BLaER1 treated with 17β-estradiol and CSF1 and Interleukin-3, amounts not matched to agents 10 nM and 100 nM (cell line): ENCODE measurements at regions not wholly inside any gene's neighbourhood (a gene's known extent, or its start where the extent isn't known, plus 50 kb on each side); places are given as distances from the start of the nearest gene placed in this dataset.

Source experiments
- H3K27ac ChIP-seq, 11 experiments: shearing (Covaris generic); formaldehyde crosslinking; 2 replicates each; pipeline ENCODE4 v1.8.1; 2022
- H3K27me3 ChIP-seq, 11 experiments: shearing (Covaris generic); formaldehyde crosslinking; 2 replicates each; pipeline ENCODE4 v1.8.1; 2022
- H3K36me3 ChIP-seq, 11 experiments: shearing (Covaris generic); formaldehyde crosslinking; 2 replicates each; pipeline ENCODE4 v1.8.1; 2022
- H3K4me1 ChIP-seq, 10 experiments: shearing (Covaris generic); formaldehyde crosslinking; 2 replicates each; pipeline ENCODE4 v1.8.1; 2022
- H3K4me2 ChIP-seq, 11 experiments: shearing (Covaris generic); formaldehyde crosslinking; 2 replicates each; pipeline ENCODE4 v1.8.1; 2022
- H3K4me3 ChIP-seq, 10 experiments: shearing (Covaris generic); formaldehyde crosslinking; 2 replicates each; pipeline ENCODE4 v1.8.1; 2022
- H3K9ac ChIP-seq, 11 experiments: shearing (Covaris generic); formaldehyde crosslinking; 2 replicates each; pipeline ENCODE4 v1.8.1; 2022
- H3K9me3 ChIP-seq, 11 experiments: shearing (Covaris generic); formaldehyde crosslinking; replicated peaks in 1 of 11; 2 replicates each; pipeline ENCODE4 v1.8.1; 2022
- H4K20me1 ChIP-seq, 11 experiments: shearing (Covaris generic); formaldehyde crosslinking; 2 replicates each; pipeline ENCODE4 v1.8.1; 2022
- Cebpa-rat ChIP-seq, 11 experiments: shearing (Covaris generic); IDR thresholded peaks; 2 replicates each; pipeline ENCODE4 v1.8.1; 2022

GRCh38 chr5:2105141-2105540, 222.4 kb upstream of the IRX4 start:
- Histone ChIP-seq H3K4me3 (no peak overlapping the region), H3K4me2 (no peak overlapping the region; a peak in 1 of 22 replicates), H3K27ac (no peak overlapping the region), H3K9me3 (peaks cover 0 to 17% (median 8%) of the 10 kb centered on the region in 11 experiments; a peak in 12 of 22 replicates), H3K4me1 (no peaks in the 10 kb centered on the region), H4K20me1 (no peaks in the 10 kb centered on the region), H3K36me3 (no peaks in the 10 kb centered on the region), H3K9ac (no peak overlapping the region), H3K27me3 (no peaks in the 10 kb centered on the region)
- no peak for TF ChIP-seq Cebpa-rat (IDR thresholded peaks at IDR 0.05)

DNA sequence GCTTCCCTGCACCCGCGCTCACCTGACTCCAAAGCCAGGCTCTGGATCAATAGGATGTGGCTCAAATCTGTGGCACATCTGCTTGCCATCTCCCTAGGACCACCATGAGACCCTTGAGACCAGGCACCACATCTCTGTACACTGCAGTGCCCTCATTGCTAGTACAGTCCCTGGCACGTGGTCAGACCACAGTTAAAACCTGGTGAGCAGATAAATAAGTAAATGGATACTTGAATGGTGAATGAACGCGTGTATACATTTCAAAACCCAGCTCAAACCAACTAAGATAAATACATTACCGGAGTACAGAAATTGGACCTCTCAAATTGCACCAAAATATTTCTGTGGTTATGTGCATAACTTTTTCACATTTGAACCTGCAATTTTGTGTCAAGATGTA, 221.2 kb upstream of the IRX4 start:
- no peak for TF ChIP-seq Cebpa-rat (IDR thresholded peaks at IDR 0.05)
- no peak overlapping the region for H3K27ac ChIP-seq
- no peaks in the 10 kb centered on the region for H3K36me3 ChIP-seq
- no peaks in the 10 kb centered on the region for H3K4me1 ChIP-seq
- H4K20me1 ChIP-seq = no peaks in the 10 kb centered on the region
- peaks cover 0 to 17% (median 8%) of the 10 kb centered on the region in 11 experiments; a peak in 12 of 22 replicates for H3K9me3 ChIP-seq
- H3K4me2 ChIP-seq = no peak overlapping the region
- H3K9ac ChIP-seq = no peak overlapping the region
- no peak overlapping the region for H3K4me3 ChIP-seq
- no peaks in the 10 kb centered on the region for H3K27me3 ChIP-seq

GRCh38 chr5:2102819-2103776, 220.4 kb upstream of the IRX4 start:
- no peak overlapping the region for H3K9ac ChIP-seq
- H3K36me3 ChIP-seq = no peaks in the 10 kb centered on the region
- no peak for TF ChIP-seq Cebpa-rat (IDR thresholded peaks at IDR 0.05)
- H3K4me2 ChIP-seq = no peak overlapping the region
- H3K4me3 ChIP-seq = no peak overlapping the region
- H3K27me3 ChIP-seq = no peaks in the 10 kb centered on the region
- no peaks in the 10 kb centered on the region for H4K20me1 ChIP-seq
- no peak overlapping the region for H3K27ac ChIP-seq
- peaks cover 0 to 17% (median 8%) of the 10 kb centered on the region in 11 experiments; a peak in 12 of 22 replicates for H3K9me3 ChIP-seq
- H3K4me1 ChIP-seq = no peaks in the 10 kb centered on the region

DNA sequence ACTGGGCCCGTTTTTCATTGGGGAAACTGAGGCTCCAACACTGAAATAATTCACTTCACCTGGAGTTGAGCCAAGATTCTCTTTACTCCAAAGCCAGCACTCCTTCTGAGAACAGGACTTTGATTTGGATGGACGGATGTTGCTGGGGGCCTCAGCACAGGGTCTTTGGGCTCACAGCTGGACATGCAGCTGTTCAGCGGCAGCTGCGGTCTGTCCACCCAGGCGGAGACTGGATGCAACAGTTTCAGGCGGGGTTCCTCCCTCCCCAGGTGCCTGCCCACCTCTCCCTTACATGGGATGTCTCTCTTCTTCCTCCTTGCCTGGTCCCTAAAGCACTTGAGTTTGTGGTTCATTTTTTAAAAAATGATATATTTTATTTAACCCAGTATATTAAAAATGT, 219.0 kb upstream of the IRX4 start:
- Histone ChIP-seq H3K4me2 (no peak overlapping the region), H3K9ac (no peak overlapping the region), H3K36me3 (no peaks in the 10 kb centered on the region), H4K20me1 (no peaks in the 10 kb centered on the region), H3K4me3 (no peak overlapping the region), H3K9me3 (peaks cover 0 to 8% (median 6%) of the 10 kb centered on the region in 11 experiments; a peak in 12 of 22 replicates), H3K27me3 (no peaks in the 10 kb centered on the region), H3K4me1 (no peaks in the 10 kb centered on the region), H3K27ac (no peak overlapping the region)
- no peak for TF ChIP-seq Cebpa-rat (IDR thresholded peaks at IDR 0.05)

DNA sequence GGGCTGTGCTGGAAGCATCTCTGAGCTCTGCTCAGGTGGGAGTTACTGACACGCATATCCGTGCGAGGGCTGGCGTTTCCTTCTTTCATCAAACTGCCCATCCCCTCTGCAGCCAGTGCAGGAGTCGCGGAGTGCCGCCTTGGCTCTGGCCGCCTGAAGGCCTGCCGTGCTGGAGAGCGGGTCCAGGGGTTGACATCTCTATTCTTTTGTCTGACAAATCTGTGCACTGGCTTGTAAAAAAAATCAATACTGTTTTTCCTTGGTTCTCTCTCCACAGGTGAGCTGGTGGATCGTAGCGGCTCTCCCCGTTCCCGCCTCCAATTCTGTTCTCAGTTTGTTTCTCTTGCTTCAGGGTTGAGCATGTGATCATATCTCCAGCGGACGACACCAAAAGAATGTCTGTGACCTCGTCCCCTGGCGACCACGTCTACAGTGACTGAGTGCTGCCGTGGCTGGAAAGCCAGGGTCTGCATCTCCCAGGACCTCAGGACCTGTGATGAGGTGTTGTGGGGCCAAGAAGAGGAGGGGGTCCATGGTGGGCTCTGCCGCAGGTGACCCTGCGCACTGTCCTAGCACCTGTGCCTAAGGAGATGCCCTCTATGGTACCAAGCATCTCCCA, 214.3 kb upstream of the IRX4 start:
- H3K27me3 ChIP-seq = no peaks in the 10 kb centered on the region
- no peaks in the 10 kb centered on the region for H4K20me1 ChIP-seq
- H3K4me2 ChIP-seq = no peak overlapping the region
- no peaks in the 10 kb centered on the region for H3K4me1 ChIP-seq
- no peaks in the 10 kb centered on the region for H3K36me3 ChIP-seq
- no peak overlapping the region for H3K27ac ChIP-seq
- H3K9me3 ChIP-seq = no peaks in the 10 kb centered on the region
- H3K4me3 ChIP-seq = no peak overlapping the region
- TF ChIP-seq Cebpa-rat (IDR thresholded peaks at IDR 0.05) = no peak
- H3K9ac ChIP-seq = no peak overlapping the region

- Histone ChIP-seq H3K9me3 (no peaks in the 10 kb centered on the region), H4K20me1 (no peaks in the 10 kb centered on the region), H3K36me3 (no peaks in the 10 kb centered on the region), H3K4me2 (no peak overlapping the region), H3K4me3 (no peak overlapping the region), H3K4me1 (no peaks in the 10 kb centered on the region), H3K27ac (no peak overlapping the region), H3K27me3 (no peaks in the 10 kb centered on the region), H3K9ac (no peak overlapping the region)
- TF ChIP-seq Cebpa-rat (IDR thresholded peaks at IDR 0.05) = no peak
Observed at GRCh38 chr5:2095011-2095410, 212.3 kb upstream of the IRX4 start.

GRCh38 chr5:2094616-2094995, 211.9 kb upstream of the IRX4 start:
- TF ChIP-seq Cebpa-rat (IDR thresholded peaks at IDR 0.05) = no peak
- no peak overlapping the region for H3K4me3 ChIP-seq
- H3K27ac ChIP-seq = no peak overlapping the region
- no peak overlapping the region for H3K4me2 ChIP-seq
- H4K20me1 ChIP-seq = no peaks in the 10 kb centered on the region
- H3K4me1 ChIP-seq = no peaks in the 10 kb centered on the region
- H3K9me3 ChIP-seq = no peaks in the 10 kb centered on the region
- H3K36me3 ChIP-seq = no peaks in the 10 kb centered on the region
- no peaks in the 10 kb centered on the region for H3K27me3 ChIP-seq
- no peak overlapping the region for H3K9ac ChIP-seq

DNA sequence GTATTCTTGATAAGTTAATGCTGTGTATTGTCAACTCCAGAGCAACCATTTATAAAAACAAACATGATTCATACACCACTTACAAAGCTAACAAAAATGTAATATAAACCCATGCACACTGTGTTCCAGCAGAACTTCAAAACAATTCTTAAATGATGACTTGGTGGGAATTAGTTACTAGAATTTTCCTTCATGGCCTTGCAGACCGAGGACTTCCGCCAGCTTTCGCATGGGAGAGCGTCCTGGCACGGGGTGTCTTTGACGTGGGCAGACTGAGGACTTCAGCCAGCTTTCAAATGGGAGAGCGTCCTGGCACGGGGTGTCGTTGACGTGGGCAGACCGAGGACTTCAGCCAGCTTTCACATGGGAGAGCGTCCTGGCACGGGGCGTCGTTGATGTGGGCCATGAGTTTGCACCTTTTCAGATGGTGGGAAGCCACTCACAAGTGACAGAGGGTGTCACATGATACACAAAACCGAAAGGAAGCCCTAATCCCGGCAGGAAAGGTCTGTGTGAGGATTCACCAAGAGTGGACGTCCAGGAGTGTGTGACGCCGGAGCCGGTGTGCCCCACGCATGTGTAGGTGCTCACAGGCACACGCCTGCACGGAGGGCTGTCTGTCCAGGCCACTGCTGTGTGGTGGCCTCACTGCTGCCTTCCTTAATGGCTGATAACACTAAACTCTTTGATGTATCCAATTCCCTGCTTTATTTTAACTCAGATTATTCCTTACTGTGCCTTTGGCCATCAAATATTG, 211.3 kb upstream of the IRX4 start:
- Histone ChIP-seq H3K9me3 (no peaks in the 10 kb centered on the region), H3K27me3 (no peaks in the 10 kb centered on the region), H4K20me1 (no peaks in the 10 kb centered on the region), H3K27ac (no peak overlapping the region), H3K9ac (no peak overlapping the region), H3K4me1 (no peaks in the 10 kb centered on the region), H3K4me3 (no peak overlapping the region), H3K36me3 (no peaks in the 10 kb centered on the region), H3K4me2 (no peak overlapping the region)
- no peak for TF ChIP-seq Cebpa-rat (IDR thresholded peaks at IDR 0.05)

DNA sequence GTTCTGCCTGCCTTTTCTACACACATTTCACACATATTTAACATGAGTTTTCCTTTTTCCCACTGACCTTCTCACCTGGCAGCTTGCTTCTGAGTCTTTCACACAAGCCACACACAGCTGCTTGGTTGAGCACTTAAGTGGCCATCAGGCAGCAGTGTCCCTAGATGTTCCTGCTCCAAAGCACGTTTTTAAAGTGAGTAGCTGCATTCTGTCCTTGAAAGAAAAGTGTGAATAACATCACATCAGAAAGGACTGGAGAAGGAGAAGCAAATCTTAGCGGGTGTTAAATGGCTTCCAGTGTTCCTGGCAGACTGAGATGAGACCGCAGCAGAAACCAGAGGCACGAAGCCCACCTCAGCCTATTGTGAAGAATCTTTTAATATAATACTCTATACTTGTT, 209.2 kb upstream of the IRX4 start:
- H4K20me1 ChIP-seq = no peaks in the 10 kb centered on the region
- H3K4me3 ChIP-seq = no peak overlapping the region
- H3K27ac ChIP-seq = no peak overlapping the region
- TF ChIP-seq Cebpa-rat (IDR thresholded peaks at IDR 0.05) = no peak
- H3K9me3 ChIP-seq = peaks cover 0 to 3% (median 0%) of the 10 kb centered on the region in 11 experiments; a peak in 1 of 22 replicates
- H3K4me1 ChIP-seq = no peaks in the 10 kb centered on the region
- H3K9ac ChIP-seq = no peak overlapping the region
- H3K36me3 ChIP-seq = no peaks in the 10 kb centered on the region
- no peak overlapping the region for H3K4me2 ChIP-seq
- H3K27me3 ChIP-seq = no peaks in the 10 kb centered on the region
